Islet precursor cell (in vitro differentiated cells): ENCODE measurements at regions not wholly inside any gene's neighbourhood (a gene's known extent, or its start where the extent isn't known, plus 50 kb on each side); places are given as distances from the start of the nearest gene placed in this dataset.

Source experiments
- DNase-seq: peaks from one replicate; pipeline ENCODE4 v3.0.0-alpha.2; 2018

- DNase-seq = no peak
These were observed 173.3 kb downstream of the SPATA31D1 start for GRCh38 chr9:82161876-82162275.

- no peak for DNase-seq
These were observed 175.6 kb downstream of the SPATA31D1 start for GRCh38 chr9:82164159-82164558.

GRCh38 chr9:82167296-82167695 lies 178.7 kb downstream of the SPATA31D1 start:
- DNase-seq = no peak

- no peak for DNase-seq
These were observed 180.0 kb downstream of the SPATA31D1 start for GRCh38 chr9:82168585-82168984.

GRCh38 chr9:82170866-82171265 lies 182.3 kb downstream of the SPATA31D1 start:
- DNase-seq = no peak

- no peak for DNase-seq
These were observed 182.7 kb downstream of the SPATA31D1 start for GRCh38 chr9:82171271-82171670.

GRCh38 chr9:82180711-82181110 lies 192.1 kb downstream of the SPATA31D1 start:
- no peak for DNase-seq

- DNase-seq = no peak
These were observed 194.7 kb downstream of the SPATA31D1 start for GRCh38 chr9:82183181-82183860.

GRCh38 chr9:82184524-82184923 lies 196.0 kb downstream of the SPATA31D1 start:
- DNase-seq = no peak

- DNase-seq = no peak
These were observed 200.2 kb downstream of the SPATA31D1 start for GRCh38 chr9:82188817-82189216.

GRCh38 chr9:82191082-82191770 lies 202.7 kb downstream of the SPATA31D1 start:
- DNase-seq = no peak

- DNase-seq = no peak
These were observed 203.6 kb downstream of the SPATA31D1 start for GRCh38 chr9:82192211-82192610.

- DNase-seq = no peak
These were observed 208.3 kb downstream of the SPATA31D1 start for GRCh38 chr9:82196622-82197441.

GRCh38 chr9:82201196-82201595 lies 212.6 kb downstream of the SPATA31D1 start:
- no peak for DNase-seq

- no peak for DNase-seq
These were observed 214.2 kb downstream of the SPATA31D1 start for GRCh38 chr9:82202808-82203207.

- peak; percentile 64 for DNase-seq
These were observed 217.9 kb downstream of the SPATA31D1 start for GRCh38 chr9:82206490-82206889.

GRCh38 chr9:82206946-82207345 lies 218.4 kb downstream of the SPATA31D1 start:
- no peak for DNase-seq

- DNase-seq = no peak
These were observed 220.3 kb downstream of the SPATA31D1 start for GRCh38 chr9:82208741-82209450.

- DNase-seq = no peak
These were observed 221.4 kb downstream of the SPATA31D1 start for GRCh38 chr9:82209797-82210470.

GRCh38 chr9:82212885-82213284 lies 224.3 kb downstream of the SPATA31D1 start:
- no peak for DNase-seq

- no peak for DNase-seq
These were observed 227.9 kb downstream of the SPATA31D1 start for GRCh38 chr9:82216435-82216834.

- no peak for DNase-seq
These were observed 234.9 kb downstream of the SPATA31D1 start for GRCh38 chr9:82223442-82223841.

- no peak for DNase-seq
These were observed 242.8 kb downstream of the SPATA31D1 start for GRCh38 chr9:82231411-82231810.
